GM21447 (cell line): ENCODE measurements at regions not wholly inside any gene's neighbourhood (a gene's known extent, or its start where the extent isn't known, plus 50 kb on each side); places are given as distances from the start of the nearest gene placed in this dataset.

ENCODE experiments used
- ATAC-seq: cut with Tn5 transposase; IDR thresholded peaks from one replicate; pipeline ENCODE4 v1.9.1; 2021; ENCODE audit not compliant: unreplicated experiment

GRCh38 chr3:72109327-72110259 lies 324.6 kb upstream of the PROK2 start:
- ATAC-seq, result no peak

- no peak for ATAC-seq
Observed at GRCh38 chr3:72105306-72105705, 320.4 kb upstream of the PROK2 start.

- ATAC-seq, result peak; percentile 61
Observed at GRCh38 chr3:72102112-72102616, 317.2 kb upstream of the PROK2 start.

- no peak for ATAC-seq
Observed at GRCh38 chr3:72101494-72101893, 316.5 kb upstream of the PROK2 start.

- peak; percentile 56 for ATAC-seq
Observed at GRCh38 chr3:72100601-72101187, 315.7 kb upstream of the PROK2 start.

- no peak for ATAC-seq
Observed at GRCh38 chr3:72100080-72100511, 315.1 kb upstream of the PROK2 start.

GRCh38 chr3:72099326-72100079 lies 314.6 kb upstream of the PROK2 start:
- no peak for ATAC-seq

- ATAC-seq, result no peak
Observed at GRCh38 chr3:72097053-72097452, 312.1 kb upstream of the PROK2 start.

- ATAC-seq, result no peak
Observed at GRCh38 chr3:72095521-72095920, 310.6 kb upstream of the PROK2 start.

- ATAC-seq, result no peak
Observed at GRCh38 chr3:72093992-72094334, 309.0 kb upstream of the PROK2 start.

- no peak for ATAC-seq
Observed at GRCh38 chr3:72093270-72093991, 308.5 kb upstream of the PROK2 start.

GRCh38 chr3:72092778-72093177 lies 307.8 kb upstream of the PROK2 start:
- ATAC-seq, result no peak

GRCh38 chr3:72088486-72089025 lies 303.6 kb upstream of the PROK2 start:
- ATAC-seq, result no peak

- ATAC-seq, result no peak
Observed at GRCh38 chr3:72087420-72087819, 302.5 kb upstream of the PROK2 start.

GRCh38 chr3:72086743-72087087 lies 301.8 kb upstream of the PROK2 start:
- no peak for ATAC-seq

GRCh38 chr3:72086042-72086742 lies 301.2 kb upstream of the PROK2 start:
- ATAC-seq, result no peak

- no peak for ATAC-seq
Observed at GRCh38 chr3:72085036-72085435, 300.1 kb upstream of the PROK2 start.

- peak; percentile 3 for ATAC-seq
Observed at GRCh38 chr3:72082776-72083462, 298.0 kb upstream of the PROK2 start.

- peak; percentile 50 for ATAC-seq
Observed at GRCh38 chr3:72082186-72082715, 297.3 kb upstream of the PROK2 start.
